ENCODE measurements at regions not wholly inside any gene's neighbourhood (a gene's known extent, or its start where the extent isn't known, plus 50 kb on each side); places are given as distances from the start of the nearest gene placed in this dataset.

- no peak overlapping the region for H3K4me3 ChIP-seq (replicated peaks; ENCODE audit: low read depth, low read length)
- TF ChIP-seq, protein P1, sequence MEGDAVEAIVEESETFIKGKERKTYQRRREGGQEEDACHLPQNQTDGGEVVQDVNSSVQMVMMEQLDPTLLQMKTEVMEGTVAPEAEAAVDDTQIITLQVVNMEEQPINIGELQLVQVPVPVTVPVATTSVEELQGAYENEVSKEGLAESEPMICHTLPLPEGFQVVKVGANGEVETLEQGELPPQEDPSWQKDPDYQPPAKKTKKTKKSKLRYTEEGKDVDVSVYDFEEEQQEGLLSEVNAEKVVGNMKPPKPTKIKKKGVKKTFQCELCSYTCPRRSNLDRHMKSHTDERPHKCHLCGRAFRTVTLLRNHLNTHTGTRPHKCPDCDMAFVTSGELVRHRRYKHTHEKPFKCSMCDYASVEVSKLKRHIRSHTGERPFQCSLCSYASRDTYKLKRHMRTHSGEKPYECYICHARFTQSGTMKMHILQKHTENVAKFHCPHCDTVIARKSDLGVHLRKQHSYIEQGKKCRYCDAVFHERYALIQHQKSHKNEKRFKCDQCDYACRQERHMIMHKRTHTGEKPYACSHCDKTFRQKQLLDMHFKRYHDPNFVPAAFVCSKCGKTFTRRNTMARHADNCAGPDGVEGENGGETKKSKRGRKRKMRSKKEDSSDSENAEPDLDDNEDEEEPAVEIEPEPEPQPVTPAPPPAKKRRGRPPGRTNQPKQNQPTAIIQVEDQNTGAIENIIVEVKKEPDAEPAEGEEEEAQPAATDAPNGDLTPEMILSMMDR (IDR thresholded peaks at IDR 0.05; ENCODE audit: insufficient read depth, low read length, poor library complexity, severe bottlenecking) = no peak
- H3K36me3 ChIP-seq (ENCODE audit: control insufficient read depth, insufficient read depth, low read length) = no peaks in the 10 kb centered on the region
- DNase-seq (ENCODE audit: extremely low read depth, insufficient read length) = no peak
- no peaks in the 10 kb centered on the region for H3K27me3 ChIP-seq (replicated peaks; ENCODE audit: control insufficient read depth, insufficient read depth, low read length)
These were observed 614.5 kb downstream of the TMA16 start for GRCh38 chr4:164108971-164109370.

DNA sequence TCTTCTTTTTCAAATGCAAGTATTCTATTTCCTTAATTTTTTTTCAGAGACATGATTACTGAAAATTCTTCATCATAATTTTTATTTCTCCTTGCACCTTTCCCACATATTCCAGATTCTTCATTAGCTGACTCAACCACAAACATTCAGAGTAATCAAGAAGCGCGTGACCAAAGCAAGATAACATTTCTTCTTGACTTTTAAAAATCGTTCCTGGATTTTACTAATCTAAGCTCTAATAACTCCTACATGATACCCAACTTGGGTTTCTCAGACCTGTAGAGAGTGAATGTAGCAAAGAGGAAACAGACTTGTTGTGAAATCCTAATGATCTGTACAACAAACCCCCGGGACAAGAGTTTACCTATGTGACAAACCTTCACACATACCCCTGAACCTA is 615.0 kb downstream of the TMA16 start:
- TF ChIP-seq, protein P1 (IDR thresholded peaks at IDR 0.05; ENCODE audit: insufficient read depth, low read length, poor library complexity, severe bottlenecking) = no peak
- Histone ChIP-seq H3K4me3 (replicated peaks; ENCODE audit: low read depth, low read length) (no peak overlapping the region), H3K27me3 (replicated peaks; ENCODE audit: control insufficient read depth, insufficient read depth, low read length) (no peaks in the 10 kb centered on the region), H3K36me3 (ENCODE audit: control insufficient read depth, insufficient read depth, low read length) (no peaks in the 10 kb centered on the region)
- DNase-seq (ENCODE audit: extremely low read depth, insufficient read length) = no peak

GRCh38 chr4:164115236-164115635 is 620.7 kb downstream of the TMA16 start:
- DNase-seq (ENCODE audit: extremely low read depth, insufficient read length) = no peak
- no peak overlapping the region for H3K4me3 ChIP-seq (replicated peaks; ENCODE audit: low read depth, low read length)
- TF ChIP-seq, protein P1 (IDR thresholded peaks at IDR 0.05; ENCODE audit: insufficient read depth, low read length, poor library complexity, severe bottlenecking) = no peak
- no peaks in the 10 kb centered on the region for H3K27me3 ChIP-seq (replicated peaks; ENCODE audit: control insufficient read depth, insufficient read depth, low read length)
- no peaks in the 10 kb centered on the region for H3K36me3 ChIP-seq (ENCODE audit: control insufficient read depth, insufficient read depth, low read length)

DNA sequence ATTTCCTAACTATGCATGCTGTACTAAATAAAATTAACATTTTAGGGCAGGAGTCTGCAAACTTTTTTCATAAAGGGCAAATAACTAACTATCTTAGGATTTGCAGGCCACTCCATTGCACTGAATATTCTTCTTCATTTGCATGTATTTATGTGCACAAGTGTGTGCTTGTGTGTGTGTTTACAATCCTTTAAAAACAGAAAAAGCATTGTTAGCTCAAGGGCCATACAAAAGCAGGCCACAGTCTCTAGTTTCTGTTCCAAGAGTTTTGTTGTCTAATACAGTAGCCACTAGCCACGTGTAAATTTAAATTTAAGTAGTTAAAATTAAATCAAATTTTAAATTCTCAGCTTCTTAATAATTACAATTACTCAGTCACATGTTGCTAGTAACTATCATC is 621.8 kb downstream of the TMA16 start:
- DNase-seq (ENCODE audit: extremely low read depth, insufficient read length) = no peak
- H3K4me3 ChIP-seq (replicated peaks; ENCODE audit: low read depth, low read length) = no peak overlapping the region
- H3K27me3 ChIP-seq (replicated peaks; ENCODE audit: control insufficient read depth, insufficient read depth, low read length) = no peaks in the 10 kb centered on the region
- TF ChIP-seq, protein P1 (IDR thresholded peaks at IDR 0.05; ENCODE audit: insufficient read depth, low read length, poor library complexity, severe bottlenecking) = no peak
- H3K36me3 ChIP-seq (ENCODE audit: control insufficient read depth, insufficient read depth, low read length) = no peaks in the 10 kb centered on the region

GRCh38 chr4:164134388-164134787 is 619.5 kb upstream of the SMIM31 start:
- Histone ChIP-seq H3K27me3 (replicated peaks; ENCODE audit: control insufficient read depth, insufficient read depth, low read length) (no peaks in the 10 kb centered on the region), H3K36me3 (ENCODE audit: control insufficient read depth, insufficient read depth, low read length) (no peaks in the 10 kb centered on the region), H3K4me3 (replicated peaks; ENCODE audit: low read depth, low read length) (no peak overlapping the region)
- TF ChIP-seq, protein P1 (IDR thresholded peaks at IDR 0.05; ENCODE audit: insufficient read depth, low read length, poor library complexity, severe bottlenecking) = no peak
- DNase-seq (ENCODE audit: extremely low read depth, insufficient read length) = no peak

DNA sequence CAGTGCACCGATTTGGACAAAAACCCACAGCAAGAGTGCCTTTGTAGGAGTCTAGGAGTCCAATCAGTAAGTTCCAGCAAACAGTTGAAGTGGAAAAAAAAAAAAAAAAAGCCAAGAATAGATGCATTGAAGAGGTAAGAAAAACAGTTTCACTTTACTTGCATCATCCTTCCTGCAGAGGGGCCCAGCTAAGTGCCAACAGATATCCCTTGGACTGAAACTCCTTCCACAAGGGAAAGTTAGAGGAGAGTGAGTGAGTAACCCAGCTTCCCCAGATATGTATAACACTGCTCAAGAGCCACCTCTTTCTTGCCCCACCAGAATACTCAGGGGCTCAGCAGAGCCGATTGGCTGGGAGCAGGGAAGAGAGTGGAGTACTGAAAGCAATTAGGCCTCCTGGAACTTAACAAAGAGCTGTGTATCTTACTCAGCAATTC is 617.7 kb upstream of the SMIM31 start:
- DNase-seq (ENCODE audit: extremely low read depth, insufficient read length) = no peak
- TF ChIP-seq, protein P1 (IDR thresholded peaks at IDR 0.05; ENCODE audit: insufficient read depth, low read length, poor library complexity, severe bottlenecking) = no peak
- H3K4me3 ChIP-seq (replicated peaks; ENCODE audit: low read depth, low read length) = no peak overlapping the region

More for the DNA sequence above, 617.7 kb upstream of the SMIM31 start:
- Histone ChIP-seq H3K36me3 (ENCODE audit: control insufficient read depth, insufficient read depth, low read length) (no peaks in the 10 kb centered on the region), H3K27me3 (replicated peaks; ENCODE audit: control insufficient read depth, insufficient read depth, low read length) (no peaks in the 10 kb centered on the region)

Measured in GM06990 (cell line).